IPS DF 6.9 (cell line): ENCODE measurements at regions not wholly inside any gene's neighbourhood (a gene's known extent, or its start where the extent isn't known, plus 50 kb on each side); places are given as distances from the start of the nearest gene placed in this dataset.

Experiments used
- DNase-seq: peaks from one replicate; pipeline ENCODE4 v3.0.0-alpha.2; 2013; ENCODE audit warnings: low read depth, low spot score
- H3K27ac ChIP-seq: one replicate; pipeline ENCODE4 v1.5.1; 2013; ENCODE audit warnings: low read length, control low read depth
- H3K27me3 ChIP-seq: 2 replicates; pipeline ENCODE4 v1.6.1; 2013; ENCODE audit warnings: mild to moderate bottlenecking, low read length; ENCODE audit not compliant: control insufficient read depth, insufficient read depth
- H3K36me3 ChIP-seq: 2 replicates; pipeline ENCODE4 v1.6.1; 2013; ENCODE audit warnings: low read length; ENCODE audit not compliant: control insufficient read depth, insufficient read depth
- H3K4me1 ChIP-seq: 2 replicates; pipeline ENCODE4 v1.6.1; 2013; ENCODE audit warnings: low read length; ENCODE audit not compliant: control insufficient read depth, insufficient read depth
- H3K4me3 ChIP-seq: 2 replicates; pipeline ENCODE4 v1.5.1; 2013; ENCODE audit warnings: mild to moderate bottlenecking, low read length
- H3K9me3 ChIP-seq: 2 replicates; pipeline ENCODE4 v1.6.1; 2013; ENCODE audit warnings: low read length, inconsistent platforms; ENCODE audit not compliant: control insufficient read depth, insufficient read depth
- WGBS: extraction: QIAGEN DNeasy Blood & Tissue Kit; methylation state at CpG from one replicate; pipeline ENCODE4 v1.1.7; 2013; ENCODE audit warnings: mixed read lengths, missing lambda C conversion rate; ENCODE audit not compliant: insufficient read length, insufficient coverage; 5-methylcytosine and 5-hydroxymethylcytosine counted together

- no peaks in the 10 kb centered on the region for H3K27me3 ChIP-seq
- no CpG with 5 or more reads among the region's 2 CpGs for WGBS
Observed at GRCh38 chr21:26743524-26743923, 101.7 kb downstream of the ADAMTS1 start.

GRCh38 chr21:26739189-26739588, 106.0 kb downstream of the ADAMTS1 start:
- H3K36me3 ChIP-seq, result no peaks in the 10 kb centered on the region
- no peak overlapping the region for H3K4me3 ChIP-seq
- WGBS, result no CpG with 5 or more reads among the region's 1 CpG
- no peak for DNase-seq
- no peaks in the 10 kb centered on the region for H3K4me1 ChIP-seq
- no peaks in the 10 kb centered on the region for H3K9me3 ChIP-seq
- H3K27ac ChIP-seq, result no peak overlapping the region
- no peaks in the 10 kb centered on the region for H3K27me3 ChIP-seq

More at GRCh38 chr21:26743524-26743923, 101.7 kb downstream of the ADAMTS1 start:
- DNase-seq, result no peak
- H3K36me3 ChIP-seq, result no peaks in the 10 kb centered on the region
- no peaks in the 10 kb centered on the region for H3K4me1 ChIP-seq
- no peaks in the 10 kb centered on the region for H3K9me3 ChIP-seq
- no peak overlapping the region for H3K27ac ChIP-seq
- H3K4me3 ChIP-seq, result no peak overlapping the region

DNA sequence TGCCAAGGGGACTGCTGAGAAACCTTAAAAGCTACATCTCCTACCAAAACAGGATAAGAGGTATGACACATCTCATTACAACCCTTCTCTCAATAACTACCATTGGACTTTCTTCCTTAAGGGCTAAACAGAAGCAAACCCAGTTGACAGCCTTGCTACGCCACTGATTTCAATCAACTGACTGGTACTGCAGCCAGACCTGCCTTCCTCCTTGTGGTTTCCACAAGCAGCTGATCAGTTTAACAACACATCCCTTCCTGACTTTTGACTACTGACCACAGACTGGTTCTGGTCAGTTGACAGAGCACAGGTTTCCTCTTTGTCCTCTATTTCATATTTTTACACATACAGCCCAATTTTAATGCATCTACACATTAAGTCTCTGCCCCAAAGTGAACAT, 108.8 kb downstream of the ADAMTS1 start:
- no peaks in the 10 kb centered on the region for H3K27me3 ChIP-seq
- H3K4me3 ChIP-seq, result no peak overlapping the region
- H3K9me3 ChIP-seq, result no peaks in the 10 kb centered on the region
- H3K4me1 ChIP-seq, result peaks cover 4% of the 10 kb centered on the region
- H3K36me3 ChIP-seq, result no peaks in the 10 kb centered on the region
- no peak for DNase-seq
- no peak overlapping the region for H3K27ac ChIP-seq
- no CpG with 5 or more reads among the region's 1 CpG for WGBS

GRCh38 chr21:26732432-26733221, 112.6 kb downstream of the ADAMTS1 start:
- H3K9me3 ChIP-seq, result no peaks in the 10 kb centered on the region
- peak; percentile 50 for DNase-seq
- no peak overlapping the region for H3K27ac ChIP-seq
- H3K27me3 ChIP-seq, result no peaks in the 10 kb centered on the region
- peaks cover 4% of the 10 kb centered on the region for H3K4me1 ChIP-seq
- no peak overlapping the region for H3K4me3 ChIP-seq
- no peaks in the 10 kb centered on the region for H3K36me3 ChIP-seq
- WGBS, result no CpG with 5 or more reads among the region's 10 CpGs

- H3K4me3 ChIP-seq, result no peak overlapping the region
- WGBS, result no CpG with 5 or more reads among the region's 9 CpGs
- H3K4me1 ChIP-seq, result no peaks in the 10 kb centered on the region; the same call in 1 of the 2 replicates
- no peak for DNase-seq
- no peaks in the 10 kb centered on the region for H3K36me3 ChIP-seq
- H3K27ac ChIP-seq, result no peak overlapping the region
- H3K27me3 ChIP-seq, result no peaks in the 10 kb centered on the region
- no peaks in the 10 kb centered on the region for H3K9me3 ChIP-seq
Observed at GRCh38 chr21:26719750-26720149, 125.5 kb downstream of the ADAMTS1 start.

DNA sequence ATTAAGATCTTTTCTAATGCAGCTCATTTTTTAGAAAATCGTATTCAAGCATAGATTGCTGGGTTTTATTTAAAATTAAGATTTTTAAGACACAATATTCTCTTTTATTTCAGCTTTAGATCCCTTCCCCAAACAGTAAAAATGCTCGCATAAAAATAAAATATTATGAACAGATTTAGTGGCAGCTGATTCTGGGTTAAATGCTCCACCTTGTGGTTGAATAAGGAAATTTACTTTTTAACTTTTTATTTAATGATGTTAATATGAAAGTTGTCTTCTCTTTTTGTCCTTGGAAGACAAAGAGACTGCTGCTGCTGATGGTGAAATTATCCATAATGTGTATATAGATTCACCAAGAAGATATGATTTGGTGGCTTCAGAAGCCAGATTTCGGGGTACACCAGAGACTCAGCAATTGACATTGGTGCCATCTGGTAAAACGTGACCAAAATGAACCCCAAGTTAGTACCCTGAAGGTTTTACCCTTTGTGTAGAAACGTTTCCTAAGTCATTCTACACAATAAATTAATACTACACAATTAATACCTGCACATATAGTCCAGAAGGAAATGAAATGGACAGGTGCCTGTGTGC, 128.0 kb downstream of the ADAMTS1 start:
- Histone ChIP-seq H3K4me3 (no peak overlapping the region), H3K9me3 (no peaks in the 10 kb centered on the region), H3K27ac (no peak overlapping the region), H3K4me1 (no peaks in the 10 kb centered on the region; the same call in 1 of the 2 replicates), H3K36me3 (no peaks in the 10 kb centered on the region), H3K27me3 (no peaks in the 10 kb centered on the region)
- no peak for DNase-seq
- no CpG with 5 or more reads among the region's 5 CpGs for WGBS

DNA sequence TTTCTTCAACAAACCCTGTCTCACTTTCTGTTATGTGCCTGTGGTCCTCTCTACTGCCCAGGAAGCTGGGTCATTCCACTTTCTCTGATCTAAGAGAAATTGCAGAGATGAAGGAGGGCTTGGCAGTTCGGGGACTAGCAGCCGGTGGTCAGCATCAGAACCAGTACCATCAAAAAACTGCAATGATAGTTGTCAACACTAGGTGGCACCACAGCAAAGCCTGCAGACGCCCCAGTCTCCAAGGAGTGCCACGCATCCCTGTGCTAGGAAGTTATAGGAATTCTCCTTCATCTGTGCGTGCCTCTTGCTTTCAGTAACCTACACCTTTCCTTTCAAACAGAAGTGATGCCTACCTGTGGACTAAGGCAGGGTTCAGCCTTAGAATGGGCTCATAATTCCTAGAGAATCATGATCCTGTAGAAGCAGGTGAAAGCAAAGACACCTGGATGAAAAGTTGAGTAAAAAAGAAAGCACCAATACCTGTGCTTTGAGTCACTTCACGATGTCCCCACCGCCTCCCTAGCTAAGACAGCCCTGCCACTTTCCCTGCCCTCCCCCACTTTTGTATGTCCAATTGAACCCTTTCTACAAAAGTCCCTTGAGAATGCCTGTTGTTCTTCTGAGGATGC, 129.2 kb downstream of the ADAMTS1 start:
- DNase-seq, result peak; percentile 63
- Histone ChIP-seq H3K36me3 (no peaks in the 10 kb centered on the region), H3K9me3 (no peaks in the 10 kb centered on the region), H3K4me1 (no peaks in the 10 kb centered on the region; the same call in 1 of the 2 replicates), H3K27ac (no peak overlapping the region), H3K27me3 (no peaks in the 10 kb centered on the region), H3K4me3 (no peak overlapping the region)
- WGBS, result no CpG with 5 or more reads among the region's 7 CpGs

GRCh38 chr21:26715116-26715515, 130.1 kb downstream of the ADAMTS1 start:
- no peaks in the 10 kb centered on the region for H3K36me3 ChIP-seq
- H3K9me3 ChIP-seq, result no peaks in the 10 kb centered on the region
- no CpG with 5 or more reads among the region's 4 CpGs for WGBS
- no peak overlapping the region for H3K27ac ChIP-seq
- no peak for DNase-seq
- no peak overlapping the region for H3K4me3 ChIP-seq
- H3K27me3 ChIP-seq, result no peaks in the 10 kb centered on the region
- no peaks in the 10 kb centered on the region; the same call in 1 of the 2 replicates for H3K4me1 ChIP-seq

GRCh38 chr21:26710155-26710554, 135.1 kb downstream of the ADAMTS1 start:
- Histone ChIP-seq H3K9me3 (no peaks in the 10 kb centered on the region), H3K4me1 (no peaks in the 10 kb centered on the region), H3K27ac (no peak overlapping the region), H3K27me3 (no peaks in the 10 kb centered on the region), H3K4me3 (no peak overlapping the region), H3K36me3 (no peaks in the 10 kb centered on the region)
- no CpG with 5 or more reads among the region's 11 CpGs for WGBS
- no peak for DNase-seq

DNA sequence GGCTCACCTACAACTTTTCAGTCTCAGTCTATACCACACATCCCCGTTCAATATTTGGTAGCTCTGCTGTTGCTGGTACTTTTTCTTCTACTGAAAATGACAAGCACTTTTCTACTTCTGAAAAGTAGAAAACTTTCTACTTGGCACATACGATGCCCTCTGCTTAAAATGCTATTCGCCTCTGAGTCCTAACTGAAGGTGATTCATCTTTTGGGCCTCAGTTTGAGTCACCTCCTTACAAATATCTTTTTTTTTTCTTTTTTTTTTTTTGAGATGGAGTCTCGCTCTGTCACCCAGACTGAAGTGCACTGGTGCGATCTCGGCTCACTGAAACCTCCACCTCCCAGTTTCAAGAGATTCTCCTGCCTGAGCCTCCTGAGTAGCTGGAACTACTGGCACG, 136.0 kb upstream of the CYYR1 start:
- DNase-seq, result no peak
- no peak overlapping the region for H3K27ac ChIP-seq
- WGBS, result no CpG with 5 or more reads among the region's 7 CpGs
- no peaks in the 10 kb centered on the region for H3K27me3 ChIP-seq
- no peaks in the 10 kb centered on the region for H3K36me3 ChIP-seq
- H3K9me3 ChIP-seq, result no peaks in the 10 kb centered on the region
- H3K4me1 ChIP-seq, result no peaks in the 10 kb centered on the region
- H3K4me3 ChIP-seq, result no peak overlapping the region
